ENCODE measurements at regions not wholly inside any gene's neighbourhood (a gene's known extent, or its start where the extent isn't known, plus 50 kb on each side); places are given as distances from the start of the nearest gene placed in this dataset.
"Not testable (repeated sequence)": the region's sequence is repeated elsewhere in the genome, so short reads cannot be mapped to it uniquely, and the experiment has no call there.

- peaks cover 15 to 51% (median 18%) of the 10 kb centered on the region in 4 donors for H3K36me3 ChIP-seq
- TF ChIP-seq EP300 (IDR thresholded peaks at IDR 0.05), result no peak
- peak; percentile 29 to 63 (median 56) for TF ChIP-seq CTCF (IDR thresholded peaks at IDR 0.05)
- no peak for TF ChIP-seq POLR2AphosphoS5 (IDR thresholded peaks at IDR 0.05)
- TF ChIP-seq POLR2A (IDR thresholded peaks at IDR 0.05), result no peak
- H3K27ac ChIP-seq, result peak overlapping the region in 1 of 4 donors; percentile 41
- DNase-seq (peak in 1 of 2 donors; percentile 78), ATAC-seq (ENCODE audit: low FRiP score in 2 of 2) (peak in 1 of 2 donors; percentile 74)
- 3 to 5% methylated on average over 4 of the region's 4 CpGs for WGBS, 2 donors
- H3K27me3 ChIP-seq, result no peaks in the 10 kb centered on the region
- H3K4me1 ChIP-seq, result peaks cover 0 to 6% (median 3%) of the 10 kb centered on the region in 4 donors
- no peaks in the 10 kb centered on the region for H3K9me3 ChIP-seq
- no peak overlapping the region for H3K4me3 ChIP-seq
These were observed 197.0 kb downstream of the UTRN start for GRCh38 chr6:144482142-144482541.

GRCh38 chr6:144485531-144485930, 200.4 kb downstream of the UTRN start:
- Histone ChIP-seq H3K9me3 (no peaks in the 10 kb centered on the region), H3K4me1 (peaks cover 0 to 6% (median 3%) of the 10 kb centered on the region in 4 donors), H3K4me3 (no peak overlapping the region), H3K36me3 (peaks cover 22 to 74% (median 34%) of the 10 kb centered on the region in 4 donors), H3K27me3 (no peaks in the 10 kb centered on the region), H3K27ac (no peak overlapping the region)
- 87 to 90% methylated on average over 4 of the region's 4 CpGs for WGBS, 2 donors
- DNase-seq, result no peak
- TF ChIP-seq CTCF (IDR thresholded peaks at IDR 0.05) (no peak), POLR2A (IDR thresholded peaks at IDR 0.05) (no peak), POLR2AphosphoS5 (IDR thresholded peaks at IDR 0.05) (no peak), EP300 (IDR thresholded peaks at IDR 0.05) (no peak)
- ATAC-seq (ENCODE audit: low FRiP score in 2 of 2), result no peak

GRCh38 chr6:144488590-144488989, 203.5 kb downstream of the UTRN start:
- no peaks in the 10 kb centered on the region for H3K9me3 ChIP-seq
- H3K4me1 ChIP-seq, result no peaks in the 10 kb centered on the region
- DNase-seq (peak in 1 of 2 donors; percentile 44), ATAC-seq (ENCODE audit: low FRiP score in 2 of 2) (no peak)
- peaks cover 27 to 89% (median 52%) of the 10 kb centered on the region in 4 donors for H3K36me3 ChIP-seq
- no peaks in the 10 kb centered on the region for H3K27me3 ChIP-seq
- WGBS, 2 donors, result 68 to 79% methylated on average over 3 of the region's 3 CpGs
- no peak overlapping the region for H3K4me3 ChIP-seq
- no peak for TF ChIP-seq POLR2A (IDR thresholded peaks at IDR 0.05)
- no peak for TF ChIP-seq POLR2AphosphoS5 (IDR thresholded peaks at IDR 0.05)
- TF ChIP-seq CTCF (IDR thresholded peaks at IDR 0.05), result no peak
- TF ChIP-seq EP300 (IDR thresholded peaks at IDR 0.05), result no peak
- H3K27ac ChIP-seq, result no peak overlapping the region

GRCh38 chr6:144493035-144493910, 208.1 kb downstream of the UTRN start:
- Histone ChIP-seq H3K36me3 (peaks cover 20 to 98% (median 47%) of the 10 kb centered on the region in 4 donors), H3K9me3 (no peaks in the 10 kb centered on the region), H3K27ac (no peak overlapping the region), H3K27me3 (no peaks in the 10 kb centered on the region), H3K4me1 (no peaks in the 10 kb centered on the region), H3K4me3 (no peak overlapping the region)
- no peak for ATAC-seq (ENCODE audit: low FRiP score in 2 of 2)
- DNase-seq, result no peak
- WGBS, 2 donors, result 82 to 83% methylated on average over 6 of the region's 6 CpGs
- TF ChIP-seq POLR2A (IDR thresholded peaks at IDR 0.05), result no peak
- TF ChIP-seq EP300 (IDR thresholded peaks at IDR 0.05), result no peak
- TF ChIP-seq POLR2AphosphoS5 (IDR thresholded peaks at IDR 0.05), result no peak
- no peak for TF ChIP-seq CTCF (IDR thresholded peaks at IDR 0.05)

GRCh38 chr6:144495076-144495475, 209.9 kb downstream of the UTRN start:
- not testable (repeated sequence) for H3K9me3 ChIP-seq; H3K4me3 ChIP-seq; H3K4me1 ChIP-seq; H3K27ac ChIP-seq; H3K27me3 ChIP-seq; ATAC-seq (ENCODE audit: low FRiP score in 2 of 2)
- peaks cover 13 to 96% (median 44%) of the 10 kb centered on the region in 4 donors for H3K36me3 ChIP-seq
- DNase-seq, result peak in 1 of 2 donors; percentile 61
- WGBS, 2 donors, result 94 to 100% methylated on average over 1 to 16 of the region's 22 CpGs

Measured in upper lobe of left lung (tissue), 6 donors.